Esophagus muscularis mucosa (tissue), 3 donors: ENCODE measurements at regions not wholly inside any gene's neighbourhood (a gene's known extent, or its start where the extent isn't known, plus 50 kb on each side); places are given as distances from the start of the nearest gene placed in this dataset.

ENCODE experiments used
- POLR2A ChIP-seq: fragments of 450-650 bp; IDR thresholded peaks from one replicate; pipeline ENCODE4 v1.6.1; 2017; ENCODE audit warnings: antibody characterized with exemption, moderate library complexity, mild to moderate bottlenecking, low read depth
- POLR2AphosphoS5 ChIP-seq, 2 donors: sonication (generic); formaldehyde crosslinking; IDR thresholded peaks; one replicate each; pipeline ENCODE4 v1.6.1; 2017; ENCODE audit warnings: antibody characterized with exemption in 2 of 2
- TF ChIP-seq, protein P1 (sequence below), 3 experiments: fragments of 200-600 bp in 2 of 3; fragments of 450-650 bp in 1 of 3; sonication (generic) in 2 of 3; IDR thresholded peaks; one replicate each; pipeline ENCODE4 v1.5.1; 2017 to 2019; ENCODE audit warnings: antibody characterized with exemption in 3 of 3, mild to moderate bottlenecking in 2 of 3, moderate library complexity in 1 of 3

DNA sequence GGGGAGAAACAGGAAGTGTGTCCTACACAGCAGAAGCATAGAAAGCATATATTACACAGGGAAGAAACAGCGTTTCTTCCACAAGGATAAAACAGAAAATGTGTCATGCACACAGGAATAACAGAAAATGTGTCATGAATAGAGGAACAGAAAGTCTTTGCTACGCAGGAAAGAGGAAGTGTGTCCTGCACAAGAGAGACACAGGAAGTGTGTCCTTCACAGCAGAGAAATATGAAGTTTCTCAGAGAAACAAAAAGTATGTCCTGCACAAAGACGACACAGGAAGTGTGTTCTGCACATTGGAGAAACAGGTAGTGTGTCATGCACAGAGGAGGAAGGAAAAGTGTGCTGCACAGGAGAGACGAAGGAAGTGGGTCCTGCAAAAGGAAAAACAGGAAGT is 835.3 kb downstream of the CDY2B start:
- TF ChIP-seq, protein P1, sequence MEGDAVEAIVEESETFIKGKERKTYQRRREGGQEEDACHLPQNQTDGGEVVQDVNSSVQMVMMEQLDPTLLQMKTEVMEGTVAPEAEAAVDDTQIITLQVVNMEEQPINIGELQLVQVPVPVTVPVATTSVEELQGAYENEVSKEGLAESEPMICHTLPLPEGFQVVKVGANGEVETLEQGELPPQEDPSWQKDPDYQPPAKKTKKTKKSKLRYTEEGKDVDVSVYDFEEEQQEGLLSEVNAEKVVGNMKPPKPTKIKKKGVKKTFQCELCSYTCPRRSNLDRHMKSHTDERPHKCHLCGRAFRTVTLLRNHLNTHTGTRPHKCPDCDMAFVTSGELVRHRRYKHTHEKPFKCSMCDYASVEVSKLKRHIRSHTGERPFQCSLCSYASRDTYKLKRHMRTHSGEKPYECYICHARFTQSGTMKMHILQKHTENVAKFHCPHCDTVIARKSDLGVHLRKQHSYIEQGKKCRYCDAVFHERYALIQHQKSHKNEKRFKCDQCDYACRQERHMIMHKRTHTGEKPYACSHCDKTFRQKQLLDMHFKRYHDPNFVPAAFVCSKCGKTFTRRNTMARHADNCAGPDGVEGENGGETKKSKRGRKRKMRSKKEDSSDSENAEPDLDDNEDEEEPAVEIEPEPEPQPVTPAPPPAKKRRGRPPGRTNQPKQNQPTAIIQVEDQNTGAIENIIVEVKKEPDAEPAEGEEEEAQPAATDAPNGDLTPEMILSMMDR (IDR thresholded peaks at IDR 0.05) = no peak
- TF ChIP-seq POLR2A (no peak), POLR2AphosphoS5 (IDR thresholded peaks at IDR 0.05) (no peak)
